HL-60 (cell line): ENCODE measurements at regions not wholly inside any gene's neighbourhood (a gene's known extent, or its start where the extent isn't known, plus 50 kb on each side); places are given as distances from the start of the nearest gene placed in this dataset.

Source experiments
- DNase-seq, 2 experiments: peaks; one replicate each; pipeline ENCODE4 v3.0.0-alpha.2; 2010 to 2020; ENCODE audit warnings: low read depth in 1 of 2, low spot score in 1 of 2
- H3K27ac ChIP-seq: fragments of 250-450 bp; sonication (Bioruptor Pico); replicated peaks from 2 replicates; pipeline ENCODE4 v1.5.1; 2020; ENCODE audit warnings: mild to moderate bottlenecking, moderate library complexity
- H3K27me3 ChIP-seq: fragments of 250-450 bp; sonication (Bioruptor Pico); 2 replicates; pipeline ENCODE4 v1.5.1; 2021; ENCODE audit warnings: mild to moderate bottlenecking, moderate library complexity; ENCODE audit not compliant: insufficient read depth, poor library complexity, severe bottlenecking
- H3K4me3 ChIP-seq: replicated peaks from 2 replicates; pipeline ENCODE4 v1.5.1; 2011; ENCODE audit warnings: mild to moderate bottlenecking, control low read depth, low read length; ENCODE audit not compliant: insufficient read depth
- CTCF ChIP-seq: IDR thresholded peaks from one replicate; pipeline ENCODE4 v1.5.1; 2011; ENCODE audit warnings: low read length, control low read depth, inconsistent platforms; ENCODE audit not compliant: insufficient read depth
- GABPA ChIP-seq: IDR thresholded peaks from 2 replicates; pipeline ENCODE4 v1.6.1; 2012; ENCODE audit warnings: low read depth
- POLR2AphosphoS5 ChIP-seq: IDR thresholded peaks from 2 replicates; pipeline ENCODE4 v1.6.1; 2012; ENCODE audit warnings: low read depth
- REST ChIP-seq: IDR thresholded peaks from 2 replicates; pipeline ENCODE4 v1.6.1; 2012; ENCODE audit warnings: low read depth; ENCODE audit not compliant: insufficient replicate concordance
- SPI1 ChIP-seq: IDR thresholded peaks from 2 replicates; pipeline ENCODE4 v1.6.1; 2012; ENCODE audit warnings: low read depth, mild to moderate bottlenecking, borderline replicate concordance

GRCh38 chr6:103085801-103086200 is 1692.3 kb downstream of the GRIK2 start:
- no peak overlapping the region for H3K27ac ChIP-seq
- H3K27me3 ChIP-seq: no peaks in the 10 kb centered on the region
- no peak for DNase-seq
- no peak for TF ChIP-seq SPI1
- TF ChIP-seq REST: no peak
- TF ChIP-seq CTCF: no peak
- TF ChIP-seq POLR2AphosphoS5: no peak
- no peak for TF ChIP-seq GABPA
- no peak overlapping the region for H3K4me3 ChIP-seq

- Histone ChIP-seq H3K27me3 (no peaks in the 10 kb centered on the region), H3K27ac (no peak overlapping the region), H3K4me3 (no peak overlapping the region)
- TF ChIP-seq GABPA: no peak
- TF ChIP-seq CTCF: no peak
- no peak for TF ChIP-seq REST
- no peak for TF ChIP-seq SPI1
- TF ChIP-seq POLR2AphosphoS5: no peak
- no peak for DNase-seq
These were observed 1688.5 kb downstream of the GRIK2 start for GRCh38 chr6:103081876-103082630.

- TF ChIP-seq SPI1 (no peak), REST (no peak), POLR2AphosphoS5 (no peak), CTCF (no peak), GABPA (no peak)
- DNase-seq: no peak
- Histone ChIP-seq H3K27me3 (no peaks in the 10 kb centered on the region), H3K27ac (no peak overlapping the region), H3K4me3 (no peak overlapping the region)
These were observed 1687.6 kb downstream of the GRIK2 start for GRCh38 chr6:103081126-103081525.
